Fibroblast of lung (primary cell): ENCODE measurements at regions not wholly inside any gene's neighbourhood (a gene's known extent, or its start where the extent isn't known, plus 50 kb on each side); places are given as distances from the start of the nearest gene placed in this dataset.

ENCODE experiments used
- EZH2 ChIP-seq: IDR thresholded peaks from 2 replicates; pipeline ENCODE4 v1.5.1; 2012; ENCODE audit warnings: low read length, control low read depth, mild to moderate bottlenecking; ENCODE audit errors: missing control alignments
- TF ChIP-seq, protein P1 (sequence below), 2 donors: IDR thresholded peaks in 1 of 2; conservative IDR thresholded peaks in 1 of 2; 1 replicate in 1 of 2; 2 replicates in 1 of 2; pipeline ENCODE4 v1.5.1; 2011 to 2012; ENCODE audit warnings: low read length in 2 of 2, control low read depth in 1 of 2, inconsistent platforms in 1 of 2, low read depth in 1 of 2, mild to moderate bottlenecking in 1 of 2

DNA sequence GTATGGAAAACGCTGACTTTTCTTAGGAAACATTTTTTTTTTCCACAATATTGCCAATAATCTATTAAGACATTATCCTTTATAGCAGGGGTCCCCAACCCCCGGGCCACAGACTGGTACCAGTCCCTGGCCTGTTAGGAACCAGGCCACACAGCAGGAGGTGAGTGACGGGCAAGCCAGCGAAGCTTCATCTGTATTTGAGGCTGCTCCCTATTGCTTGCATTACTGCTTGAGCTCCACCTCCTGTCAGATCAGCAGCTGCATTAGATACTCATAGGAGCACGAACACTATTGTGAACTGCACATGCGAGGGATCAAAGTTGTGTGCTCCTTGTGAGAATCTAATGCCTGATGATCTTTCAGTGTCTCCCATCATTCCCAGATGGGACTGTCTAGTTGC is 793.7 kb downstream of the SLITRK5 start:
- TF ChIP-seq, protein P1, sequence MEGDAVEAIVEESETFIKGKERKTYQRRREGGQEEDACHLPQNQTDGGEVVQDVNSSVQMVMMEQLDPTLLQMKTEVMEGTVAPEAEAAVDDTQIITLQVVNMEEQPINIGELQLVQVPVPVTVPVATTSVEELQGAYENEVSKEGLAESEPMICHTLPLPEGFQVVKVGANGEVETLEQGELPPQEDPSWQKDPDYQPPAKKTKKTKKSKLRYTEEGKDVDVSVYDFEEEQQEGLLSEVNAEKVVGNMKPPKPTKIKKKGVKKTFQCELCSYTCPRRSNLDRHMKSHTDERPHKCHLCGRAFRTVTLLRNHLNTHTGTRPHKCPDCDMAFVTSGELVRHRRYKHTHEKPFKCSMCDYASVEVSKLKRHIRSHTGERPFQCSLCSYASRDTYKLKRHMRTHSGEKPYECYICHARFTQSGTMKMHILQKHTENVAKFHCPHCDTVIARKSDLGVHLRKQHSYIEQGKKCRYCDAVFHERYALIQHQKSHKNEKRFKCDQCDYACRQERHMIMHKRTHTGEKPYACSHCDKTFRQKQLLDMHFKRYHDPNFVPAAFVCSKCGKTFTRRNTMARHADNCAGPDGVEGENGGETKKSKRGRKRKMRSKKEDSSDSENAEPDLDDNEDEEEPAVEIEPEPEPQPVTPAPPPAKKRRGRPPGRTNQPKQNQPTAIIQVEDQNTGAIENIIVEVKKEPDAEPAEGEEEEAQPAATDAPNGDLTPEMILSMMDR (conservative IDR thresholded peaks at IDR 0.05 in 1 of 2, IDR thresholded peaks at IDR 0.05 in 1 of 2; ENCODE audit: low read depth in 1 of 2, low read length in 2 of 2): no peak
- no peak for TF ChIP-seq EZH2
